GM18505 (cell line): ENCODE measurements at regions not wholly inside any gene's neighbourhood (a gene's known extent, or its start where the extent isn't known, plus 50 kb on each side); places are given as distances from the start of the nearest gene placed in this dataset.

Source experiments
- ATAC-seq: cut with Tn5 transposase; IDR thresholded peaks from one replicate; pipeline ENCODE4 v1.9.1; 2021; ENCODE audit not compliant: unreplicated experiment
- POLR2A ChIP-seq: IDR thresholded peaks from 4 replicates; pipeline ENCODE4 v1.6.1; 2011; ENCODE audit warnings: borderline replicate concordance; ENCODE audit not compliant: insufficient read depth, insufficient read length; ENCODE audit errors: extremely low read depth

DNA sequence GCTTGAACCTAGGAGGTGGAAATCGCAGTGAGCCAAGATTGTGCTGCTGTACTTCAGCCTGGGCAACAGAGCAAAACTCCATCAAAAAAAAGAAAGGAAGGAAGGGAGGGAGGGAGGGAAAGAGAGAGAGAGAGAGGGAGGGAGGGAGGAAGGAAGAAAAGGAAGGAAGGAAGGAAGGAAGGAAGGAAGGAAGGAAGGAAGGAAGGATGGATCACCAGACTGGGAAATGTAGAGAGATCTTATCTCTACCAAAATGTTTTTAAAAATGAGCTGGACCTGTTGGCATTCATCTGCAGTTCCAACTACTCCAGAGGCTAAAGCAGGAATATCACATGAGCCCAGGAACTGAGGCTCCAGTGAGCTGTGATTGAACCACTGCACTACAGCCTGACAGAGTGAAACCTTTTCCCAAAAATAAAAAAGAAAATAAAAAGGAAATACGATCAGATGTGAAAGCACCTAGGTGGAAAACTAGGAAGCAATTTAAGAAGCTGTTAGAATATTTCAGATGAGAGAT lies 239.4 kb downstream of the CDH7 start:
- ATAC-seq = no peak
- no peak for TF ChIP-seq POLR2A

DNA sequence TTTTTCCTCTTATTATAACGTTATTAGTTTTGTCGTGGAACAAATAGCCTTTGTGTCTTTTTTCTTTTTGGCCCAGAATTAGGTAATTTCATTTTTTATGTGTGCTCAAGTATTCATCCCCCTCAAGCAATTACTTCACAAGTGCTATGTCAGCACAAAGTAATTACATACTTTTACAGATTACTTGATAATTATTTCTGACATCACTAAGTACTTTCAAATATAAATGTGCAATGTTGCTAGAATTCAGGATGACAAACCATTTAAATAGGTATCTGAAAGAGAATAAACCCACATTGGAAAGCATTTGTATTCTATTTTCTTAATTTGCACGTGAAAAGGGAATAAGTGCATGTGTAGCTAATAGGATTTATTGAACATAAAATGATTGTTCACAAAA lies 238.2 kb downstream of the CDH7 start:
- ATAC-seq = no peak
- no peak for TF ChIP-seq POLR2A

DNA sequence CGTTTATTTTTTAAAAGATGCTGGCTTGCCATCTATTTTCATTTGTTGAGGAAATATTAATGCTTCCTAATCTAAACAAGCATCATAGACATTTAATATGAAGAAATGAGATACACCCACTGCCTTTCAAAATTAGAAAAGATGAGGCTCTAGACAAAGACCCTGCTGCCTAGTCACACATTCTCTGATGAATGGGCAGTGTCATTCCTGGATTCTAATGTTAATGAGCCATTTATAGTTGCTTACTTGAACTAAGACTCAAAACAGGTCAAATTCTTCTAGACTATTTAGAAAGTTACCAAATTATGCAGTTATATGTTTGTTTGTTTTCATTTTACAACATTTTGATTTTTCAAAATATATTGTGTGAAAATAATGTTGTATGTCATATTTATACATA lies 237.6 kb downstream of the CDH7 start:
- no peak for TF ChIP-seq POLR2A
- ATAC-seq = no peak

DNA sequence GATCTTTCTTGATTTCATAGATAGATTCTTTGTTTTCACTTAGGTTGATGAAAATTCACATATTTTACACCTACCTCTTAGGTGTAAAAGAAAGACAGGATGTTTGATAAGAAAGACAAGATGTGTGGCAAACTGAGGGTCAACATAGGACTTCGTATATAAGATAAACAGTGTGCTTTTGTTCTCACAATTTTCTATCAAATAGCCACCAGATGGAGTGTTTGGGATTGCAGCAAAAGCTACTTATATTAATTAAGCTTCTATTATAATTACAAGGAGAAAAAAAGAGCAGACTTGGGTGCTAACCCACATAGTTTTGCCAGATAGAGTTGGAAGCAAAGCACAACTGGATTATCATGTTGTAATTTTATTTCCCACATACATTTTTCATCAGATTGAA lies 232.9 kb downstream of the CDH7 start:
- no peak for ATAC-seq
- TF ChIP-seq POLR2A = no peak

DNA sequence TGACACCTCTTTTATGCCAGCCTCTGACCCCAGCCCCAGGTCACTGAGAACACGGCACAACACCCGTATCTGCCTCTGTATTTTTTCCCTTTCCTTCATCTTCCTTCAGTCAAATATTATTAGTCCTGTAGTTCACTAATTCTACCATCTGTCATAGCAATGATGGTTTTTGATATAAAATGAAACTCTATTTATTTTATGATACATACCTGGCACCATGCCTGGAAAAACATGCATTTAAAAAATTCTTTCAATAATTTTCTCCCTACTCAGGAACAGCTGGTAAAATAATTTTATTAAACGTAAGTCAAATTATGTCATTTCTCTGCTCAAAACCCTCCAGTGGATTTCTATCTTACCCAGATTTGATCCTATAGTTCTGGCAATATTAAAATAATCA lies 224.7 kb downstream of the CDH7 start:
- ATAC-seq = no peak
- no peak for TF ChIP-seq POLR2A

DNA sequence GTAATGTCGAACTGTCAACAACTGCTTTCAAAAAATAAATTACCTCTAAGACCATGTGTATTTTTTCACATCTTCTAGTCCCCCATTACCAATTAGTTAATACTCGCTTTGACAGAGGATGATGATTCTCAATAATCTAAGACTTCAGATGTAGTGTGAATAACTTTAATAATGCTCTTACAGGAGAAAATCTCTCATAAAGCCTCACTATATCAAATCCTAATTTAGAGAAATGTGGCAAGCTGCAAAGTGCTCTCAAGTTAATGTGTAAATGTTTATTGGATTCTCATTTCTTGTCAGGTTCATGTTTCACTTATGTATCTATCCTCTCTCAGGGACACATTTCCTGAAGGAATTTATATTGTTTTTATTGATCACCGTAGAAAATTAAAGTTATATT lies 223.9 kb downstream of the CDH7 start:
- no peak for TF ChIP-seq POLR2A
- ATAC-seq = no peak

DNA sequence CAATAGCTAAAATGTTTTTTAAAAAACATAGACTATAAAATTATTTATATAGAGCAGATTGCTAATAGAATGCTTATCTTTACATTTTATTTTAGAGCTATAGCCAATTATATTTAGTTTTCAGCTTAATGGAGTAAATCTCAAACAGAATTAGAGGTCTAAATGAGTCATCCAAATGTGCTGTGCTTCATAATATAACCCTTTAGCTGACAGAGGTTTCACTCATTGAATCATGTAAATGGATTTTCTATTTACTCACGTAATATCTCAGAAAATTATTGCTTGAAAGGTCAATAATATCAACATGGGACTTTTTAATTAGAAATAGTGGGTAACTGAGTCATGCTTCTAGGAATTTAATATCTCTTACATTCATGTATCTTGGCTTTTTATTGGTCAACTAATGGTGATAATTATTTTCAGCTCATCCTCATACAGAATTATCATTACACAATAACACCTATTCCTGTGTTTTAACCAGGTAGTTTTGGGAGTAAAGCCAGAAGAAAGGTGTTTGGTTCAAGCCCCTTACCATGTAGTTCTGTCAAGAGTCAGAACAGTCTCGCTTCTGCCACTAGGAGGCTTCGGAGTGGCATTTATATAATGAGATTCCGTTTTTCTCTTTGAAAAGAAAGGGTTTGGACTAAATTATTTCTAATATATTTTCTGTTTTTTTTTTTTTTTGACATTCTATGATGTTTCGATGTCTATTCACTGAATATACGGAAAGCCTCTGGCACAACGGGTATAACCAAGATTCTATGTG lies 217.6 kb downstream of the CDH7 start:
- no peak for ATAC-seq
- TF ChIP-seq POLR2A = no peak

DNA sequence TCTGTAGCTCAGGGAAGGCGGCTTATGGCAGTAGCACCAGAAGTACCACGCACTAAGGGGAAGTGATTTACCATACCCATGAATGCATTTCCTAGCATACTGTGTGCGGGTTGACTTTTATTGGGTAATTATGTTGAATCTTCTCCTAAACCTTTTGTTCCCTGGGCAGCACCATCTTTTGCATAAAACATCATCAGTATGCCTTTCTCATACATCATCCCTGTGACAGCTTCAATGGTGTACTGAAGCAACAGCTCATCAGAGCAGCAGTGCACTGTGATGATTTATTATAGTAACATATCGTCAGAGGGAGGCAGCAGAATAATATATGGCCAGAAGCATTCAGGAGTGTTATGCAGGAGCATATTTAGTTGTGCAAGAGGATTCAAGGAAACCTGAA lies 204.9 kb downstream of the CDH7 start:
- TF ChIP-seq POLR2A = no peak
- no peak for ATAC-seq

DNA sequence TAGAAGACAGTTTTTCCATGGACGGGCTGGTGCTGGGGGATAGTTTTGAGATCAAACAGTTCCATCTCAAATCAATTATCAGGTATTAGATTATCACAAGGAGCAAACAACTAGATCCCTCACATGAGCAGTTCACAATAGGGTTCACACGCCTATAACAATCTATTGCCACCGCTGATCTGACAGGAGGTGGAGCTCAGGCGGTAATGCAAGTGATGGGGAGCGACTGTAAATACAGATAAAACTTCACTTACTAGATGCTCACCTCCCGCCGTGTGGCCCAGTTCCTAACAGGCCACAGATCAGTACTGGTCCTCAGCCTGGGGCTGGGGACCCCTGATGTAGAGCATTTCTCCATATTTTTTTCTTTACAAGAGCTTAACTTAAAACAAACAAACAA lies 203.6 kb downstream of the CDH7 start:
- ATAC-seq = no peak
- TF ChIP-seq POLR2A = no peak

DNA sequence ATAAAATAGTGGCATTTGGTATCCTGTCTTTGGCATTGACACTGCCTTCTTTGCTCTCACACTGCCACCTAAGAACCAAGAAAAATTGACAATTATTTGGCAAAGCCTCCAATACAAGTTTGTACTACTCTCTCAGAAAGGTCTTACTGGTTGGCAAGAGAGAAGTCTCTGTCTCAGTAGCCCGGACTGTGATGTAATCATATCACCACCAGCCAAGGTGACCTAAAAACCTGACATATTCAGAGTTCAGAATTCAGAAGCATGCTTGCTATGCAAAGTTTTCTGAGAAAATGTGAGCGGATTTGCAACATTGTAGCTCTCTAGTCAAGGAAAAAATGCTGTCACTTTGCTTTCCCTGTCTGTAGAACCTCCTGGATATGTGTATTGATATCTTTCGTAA lies 196.0 kb downstream of the CDH7 start:
- ATAC-seq = no peak
- TF ChIP-seq POLR2A = no peak

DNA sequence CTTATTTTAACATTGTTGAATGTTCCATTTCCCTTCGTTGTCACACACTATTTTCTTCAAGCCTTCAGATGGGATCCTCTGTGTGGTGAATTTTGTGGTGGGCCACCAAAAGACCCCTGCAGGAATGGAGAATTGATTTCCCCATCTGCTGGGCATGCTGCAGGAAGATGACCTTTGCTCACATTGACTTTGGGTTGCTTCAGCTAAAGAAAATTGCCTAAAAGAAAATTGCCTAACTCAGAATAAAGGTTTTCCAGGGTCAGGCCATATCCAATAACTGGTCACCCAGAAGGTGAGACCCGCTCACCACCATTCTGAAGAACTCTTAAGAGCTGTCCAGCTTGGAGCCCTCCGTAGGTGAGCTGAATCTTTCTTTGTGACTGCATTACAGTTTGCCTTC lies 192.5 kb downstream of the CDH7 start:
- no peak for ATAC-seq
- no peak for TF ChIP-seq POLR2A

DNA sequence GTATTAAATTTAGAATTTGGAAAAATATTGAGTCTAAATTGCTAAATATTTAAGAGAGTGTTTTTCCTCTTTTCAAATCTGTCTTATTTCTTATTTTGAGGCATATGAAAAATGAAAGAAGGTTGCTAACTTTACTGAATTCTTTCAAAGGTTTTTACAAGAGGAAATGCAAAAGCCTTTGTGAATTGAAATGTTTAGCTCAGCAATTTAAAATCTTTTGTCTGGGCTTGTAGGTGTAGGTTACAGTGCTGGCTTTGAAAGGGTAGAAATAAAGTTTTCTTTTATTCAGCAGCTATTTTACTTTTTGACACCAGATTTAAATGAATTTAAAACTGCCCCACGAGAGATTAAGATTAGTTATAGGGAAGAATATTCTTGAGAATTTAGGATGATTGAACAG lies 192.0 kb downstream of the CDH7 start:
- no peak for TF ChIP-seq POLR2A
- ATAC-seq = no peak

DNA sequence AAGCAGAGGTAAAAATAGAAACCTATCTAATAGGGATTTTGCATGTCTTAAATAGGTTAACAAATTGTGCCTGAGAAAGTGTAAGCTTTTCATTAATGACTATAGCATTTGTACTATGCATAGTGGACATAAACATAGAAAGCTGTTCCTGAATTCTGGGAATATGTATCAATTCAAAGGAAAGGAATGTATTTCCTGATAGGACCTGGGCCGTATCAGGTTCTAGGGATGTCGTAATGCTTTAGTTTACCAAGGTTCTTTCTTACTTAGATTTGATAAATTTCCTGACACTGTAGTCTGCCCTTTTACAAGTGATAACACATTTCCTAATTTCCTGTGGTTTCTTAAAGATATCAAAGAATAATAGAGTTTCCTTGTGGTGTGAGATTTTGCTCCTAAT lies 191.3 kb downstream of the CDH7 start:
- no peak for ATAC-seq
- TF ChIP-seq POLR2A = no peak

DNA sequence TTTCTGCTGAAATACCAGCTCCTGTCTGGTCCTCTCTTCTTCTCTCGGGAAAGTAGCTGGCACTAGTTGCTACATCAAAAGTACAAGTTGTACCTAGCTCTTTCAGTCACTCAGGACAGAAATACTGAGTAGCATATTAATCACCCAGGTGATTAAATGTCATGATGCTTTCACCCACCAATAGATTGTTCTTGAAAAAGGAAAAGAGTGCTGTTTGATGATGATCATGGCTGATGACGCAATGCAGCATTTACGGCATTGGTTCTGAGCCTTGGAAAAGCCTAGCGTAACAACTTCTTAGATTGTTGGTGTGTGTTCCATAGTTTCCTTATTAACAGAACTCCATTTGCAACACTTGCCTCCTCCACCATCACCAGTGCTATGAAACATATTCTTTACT lies 190.7 kb downstream of the CDH7 start:
- TF ChIP-seq POLR2A = no peak
- ATAC-seq = no peak
